Lung (tissue), 12 donors: ENCODE measurements at regions not wholly inside any gene's neighbourhood (a gene's known extent, or its start where the extent isn't known, plus 50 kb on each side); places are given as distances from the start of the nearest gene placed in this dataset. TPM values are rescaled to one million over a fixed set of nuclear protein-coding genes. Genes with fewer than 3 reads are reported as not detected.

Experiments
- ATAC-seq: fragments of 200-7000 bp; cut with Tn5 transposase; one replicate; pipeline ENCODE4 v1.9.1; 2020; ENCODE audit warnings: moderate number of reproducible peaks; ENCODE audit not compliant: insufficient read depth, low FRiP score
- DNase-seq, 3 donors: peaks; one replicate each; pipeline ENCODE4 v3.0.0-alpha.2; 2013 to 2017
- H3K27ac ChIP-seq, 2 donors: one replicate each; pipeline ENCODE4 v1.5.1; 2013; ENCODE audit warnings: mild to moderate bottlenecking in 2 of 2, moderate library complexity in 2 of 2, control low read depth in 1 of 2, inconsistent platforms in 1 of 2, low read depth in 1 of 2, low read length in 1 of 2
- H3K27me3 ChIP-seq, 3 donors: one replicate each; pipeline ENCODE4 v1.5.1; 2013; ENCODE audit warnings: low read length in 2 of 3; ENCODE audit not compliant: control insufficient read depth in 3 of 3, insufficient read depth in 3 of 3
- H3K36me3 ChIP-seq, 4 donors: one replicate each; pipeline ENCODE4 v1.5.1; 2013; ENCODE audit warnings: low read length in 4 of 4, mild to moderate bottlenecking in 1 of 4, moderate library complexity in 1 of 4; ENCODE audit not compliant: control insufficient read depth in 4 of 4, insufficient read depth in 4 of 4
- H3K4me1 ChIP-seq, 5 donors: one replicate each; pipeline ENCODE4 v1.5.1; 2013; ENCODE audit warnings: low read length in 5 of 5, mild to moderate bottlenecking in 2 of 5, moderate library complexity in 1 of 5; ENCODE audit not compliant: control insufficient read depth in 5 of 5, insufficient read depth in 5 of 5
- H3K4me3 ChIP-seq: one replicate; pipeline ENCODE4 v1.5.1; 2013; ENCODE audit warnings: mild to moderate bottlenecking, control low read depth, moderate library complexity
- H3K9ac ChIP-seq, 2 donors: one replicate each; pipeline ENCODE4 v1.5.1; 2013; ENCODE audit warnings: low read length in 2 of 2, control low read depth in 1 of 2; ENCODE audit not compliant: insufficient read depth in 1 of 2
- H3K9me3 ChIP-seq, 4 donors: one replicate each; pipeline ENCODE4 v1.5.1; 2013; ENCODE audit warnings: low read length in 3 of 4, mild to moderate bottlenecking in 1 of 4, moderate library complexity in 1 of 4; ENCODE audit not compliant: control insufficient read depth in 4 of 4, insufficient read depth in 3 of 4
- WGBS, 2 donors: extraction: QIAGEN DNeasy Blood & Tissue Kit; methylation state at CpG; one replicate each; pipeline ENCODE4 v1.1.7; 2013; 5-methylcytosine and 5-hydroxymethylcytosine counted together
- small RNA-seq: library from RNA; depleted of rRNA; stranded (forward); fragments of <200 nt; gene quantifications from one replicate; pipeline ENCODE3, GENCODE V24; 2014; ENCODE audit warnings: low replicate concordance
- TF ChIP-seq, protein P1 (sequence below): IDR thresholded peaks from 2 replicates; pipeline ENCODE4 v1.5.1; 2012; ENCODE audit warnings: mild to moderate bottlenecking; ENCODE audit errors: control extremely low read depth, extremely low read depth
- donor health status: control.
- donor health status: control.
- donor health status: Bipolar disorder and iron deficiency.
- donor health status: healthy.
- donor health status: DM: yes; HTN: yes; CAD: no.

DNA sequence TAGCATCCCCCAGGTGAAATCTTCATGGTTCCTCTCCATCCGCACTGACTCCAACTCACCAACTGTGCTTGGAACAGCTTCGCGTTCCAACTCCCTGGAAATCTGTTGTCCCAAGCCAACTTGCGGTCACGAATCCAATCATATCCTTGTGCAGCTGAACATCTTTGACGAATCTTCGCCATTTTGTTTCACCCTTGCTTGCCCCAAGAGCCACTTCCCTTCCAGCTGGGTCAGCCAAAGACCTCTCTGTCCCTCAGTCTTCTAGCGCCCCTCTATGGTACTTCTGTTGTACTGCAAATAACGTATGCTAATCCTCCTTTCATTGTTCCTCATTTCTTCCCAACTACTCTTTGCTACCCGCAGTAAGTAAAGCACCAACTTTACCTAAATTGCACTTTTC lies 61.0 kb upstream of the TARS1 start:
- 71 to 78% methylated on average over 10 of the region's 10 CpGs for WGBS, 2 donors
- H3K9ac ChIP-seq = no peak overlapping the region
- no peak overlapping the region for H3K27ac ChIP-seq
- H3K27me3 ChIP-seq = no peaks in the 10 kb centered on the region
- no peaks in the 10 kb centered on the region for H3K36me3 ChIP-seq
- no peak for DNase-seq
- no peak for ATAC-seq
- TF ChIP-seq, protein P1, sequence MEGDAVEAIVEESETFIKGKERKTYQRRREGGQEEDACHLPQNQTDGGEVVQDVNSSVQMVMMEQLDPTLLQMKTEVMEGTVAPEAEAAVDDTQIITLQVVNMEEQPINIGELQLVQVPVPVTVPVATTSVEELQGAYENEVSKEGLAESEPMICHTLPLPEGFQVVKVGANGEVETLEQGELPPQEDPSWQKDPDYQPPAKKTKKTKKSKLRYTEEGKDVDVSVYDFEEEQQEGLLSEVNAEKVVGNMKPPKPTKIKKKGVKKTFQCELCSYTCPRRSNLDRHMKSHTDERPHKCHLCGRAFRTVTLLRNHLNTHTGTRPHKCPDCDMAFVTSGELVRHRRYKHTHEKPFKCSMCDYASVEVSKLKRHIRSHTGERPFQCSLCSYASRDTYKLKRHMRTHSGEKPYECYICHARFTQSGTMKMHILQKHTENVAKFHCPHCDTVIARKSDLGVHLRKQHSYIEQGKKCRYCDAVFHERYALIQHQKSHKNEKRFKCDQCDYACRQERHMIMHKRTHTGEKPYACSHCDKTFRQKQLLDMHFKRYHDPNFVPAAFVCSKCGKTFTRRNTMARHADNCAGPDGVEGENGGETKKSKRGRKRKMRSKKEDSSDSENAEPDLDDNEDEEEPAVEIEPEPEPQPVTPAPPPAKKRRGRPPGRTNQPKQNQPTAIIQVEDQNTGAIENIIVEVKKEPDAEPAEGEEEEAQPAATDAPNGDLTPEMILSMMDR = no peak
- no peaks in the 10 kb centered on the region for H3K4me1 ChIP-seq
- no peak overlapping the region for H3K4me3 ChIP-seq
- H3K9me3 ChIP-seq = peaks cover 0 to 5% (median 1%) of the 10 kb centered on the region in 4 donors

DNA sequence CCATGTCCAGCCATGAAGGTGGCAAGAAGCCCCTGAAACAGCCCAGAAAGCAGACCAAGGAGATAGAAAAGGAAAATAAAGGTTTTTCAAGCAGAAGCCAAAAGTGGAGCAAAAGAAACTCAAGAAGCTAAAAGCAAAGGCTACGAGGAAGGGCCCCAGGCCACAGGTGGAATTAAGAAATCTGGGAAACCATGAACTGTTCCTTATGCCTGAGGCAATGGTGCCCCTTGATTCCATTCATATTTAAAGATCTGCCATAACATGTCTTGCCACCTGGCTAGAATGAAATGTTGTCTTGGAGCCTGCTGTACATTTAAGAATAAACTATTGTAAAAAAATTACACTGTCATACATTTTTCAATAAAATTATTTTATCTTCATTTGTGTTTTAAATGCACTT lies 59.5 kb upstream of the TARS1 start:
- H3K27me3 ChIP-seq = no peaks in the 10 kb centered on the region
- H3K4me3 ChIP-seq = no peak overlapping the region
- H3K9ac ChIP-seq = no peak overlapping the region
- WGBS, 2 donors = 73 to 83% methylated on average over 1 of the region's 1 CpG
- DNase-seq (no peak), ATAC-seq (no peak)
- H3K36me3 ChIP-seq = no peaks in the 10 kb centered on the region
- H3K27ac ChIP-seq = no peak overlapping the region
- TF ChIP-seq, protein P1 = no peak
- H3K9me3 ChIP-seq = peaks cover 0 to 12% (median 2%) of the 10 kb centered on the region in 4 donors
- H3K4me1 ChIP-seq = no peaks in the 10 kb centered on the region

Small RNA genes in the stretch of these regions (small RNA-seq; reads per million reads assigned to genes)
- gene AC010343.2 (not detected), gene AC025459.1 (not detected)
